IMR-90 (cell line): ENCODE measurements at regions not wholly inside any gene's neighbourhood (a gene's known extent, or its start where the extent isn't known, plus 50 kb on each side); places are given as distances from the start of the nearest gene placed in this dataset.

Experiments
- ATAC-seq: fragments of 200-7000 bp; cut with Tn5 transposase; 2 replicates; pipeline ENCODE4 v1.9.1; 2020; ENCODE audit warnings: low read depth, mild to moderate bottlenecking, moderate library complexity
- BruUV-seq: library from RNA; stranded (reverse); fragments of 400-500 nt; replicated peaks from 2 replicates; lab custom pipeline; 2021; lab: Mats Ljungman, UMichigan
- CTCF ChIA-PET: fragments of 300-600 bp; formaldehyde crosslinking; extraction: SDS; loops from one replicate; lab custom pipeline; 2021; ENCODE audit warnings: antibody characterized with exemption; lab: Yijun Ruan, JAX
- POLR2A ChIA-PET: fragments of 300-600 bp; sonication (Branson Sonifier 250); formaldehyde crosslinking; loops from one replicate; lab custom pipeline; 2022; ENCODE audit warnings: antibody characterized with exemption; ENCODE audit not compliant: unreplicated experiment; lab: Charles Lee
- DNase-seq: peaks from one replicate; pipeline ENCODE4 v3.0.0; 2013
- H2AFZ ChIP-seq: replicated peaks from 2 replicates; pipeline ENCODE3; 2013; ENCODE audit warnings: low read length, mild to moderate bottlenecking; ENCODE audit not compliant: poor library complexity
- H2AK5ac ChIP-seq: 2 replicates; pipeline ENCODE4 v1.6.1; 2013; ENCODE audit warnings: low read depth, low read length, inconsistent platforms
- H2AK9ac ChIP-seq: replicated peaks from 2 replicates; pipeline ENCODE3; 2013; ENCODE audit warnings: mild to moderate bottlenecking, low read depth, low read length, moderate library complexity; ENCODE audit not compliant: poor library complexity
- H2BK120ac ChIP-seq: 2 replicates; pipeline ENCODE4 v1.6.1; 2013; ENCODE audit warnings: low read depth, low read length, inconsistent platforms
- H2BK15ac ChIP-seq: 3 replicates; pipeline ENCODE4 v1.6.1; 2013; ENCODE audit warnings: low read depth, low read length, inconsistent platforms
- H2BK20ac ChIP-seq: 2 replicates; pipeline ENCODE4 v1.6.1; 2013; ENCODE audit warnings: low read depth, mild to moderate bottlenecking, inconsistent platforms, low read length, moderate library complexity
- H2BK5ac ChIP-seq: 2 replicates; pipeline ENCODE4 v1.6.1; 2013; ENCODE audit warnings: mild to moderate bottlenecking, low read depth, low read length, inconsistent platforms; ENCODE audit not compliant: poor library complexity, severe bottlenecking
- H3K14ac ChIP-seq: replicated peaks from 2 replicates; pipeline ENCODE4 v1.6.1; 2013; ENCODE audit warnings: low read depth, low read length, inconsistent platforms
- H3K18ac ChIP-seq: 2 replicates; pipeline ENCODE4 v1.6.1; 2013; ENCODE audit warnings: low read depth, low read length, control low read depth
- H3K23ac ChIP-seq: 2 replicates; pipeline ENCODE4 v1.6.1; 2013; ENCODE audit warnings: low read depth, low read length, inconsistent platforms
- H3K27ac ChIP-seq: 2 replicates; pipeline ENCODE4 v1.5.1; 2013; ENCODE audit warnings: mild to moderate bottlenecking, control low read depth, low read length; ENCODE audit not compliant: insufficient read depth
- H3K27me3 ChIP-seq: 2 replicates; pipeline ENCODE4 v1.6.1; 2013; ENCODE audit warnings: low read length; ENCODE audit not compliant: control insufficient read depth, insufficient read depth
- H3K36me3 ChIP-seq: 2 replicates; pipeline ENCODE4 v1.6.1; 2013; ENCODE audit warnings: low read length, mixed read lengths; ENCODE audit not compliant: control insufficient read depth, insufficient read depth
- H3K4ac ChIP-seq: 2 replicates; pipeline ENCODE4 v1.6.1; 2013; ENCODE audit warnings: low read depth, low read length, inconsistent platforms
- H3K4me1 ChIP-seq: 2 replicates; pipeline ENCODE4 v1.6.1; 2013; ENCODE audit warnings: low read length, mixed read lengths; ENCODE audit not compliant: control insufficient read depth, insufficient read depth
- H3K4me2 ChIP-seq: 2 replicates; pipeline ENCODE4 v1.6.1; 2013; ENCODE audit warnings: low read depth, mild to moderate bottlenecking, control low read depth, low read length, moderate library complexity
- H3K4me3 ChIP-seq: 2 replicates; pipeline ENCODE4 v1.5.1; 2013; ENCODE audit warnings: low read depth, mild to moderate bottlenecking, control low read depth, low read length, moderate library complexity; ENCODE audit not compliant: insufficient read depth
- H3K56ac ChIP-seq: 2 replicates; pipeline ENCODE4 v1.6.1; 2013; ENCODE audit warnings: low read length, inconsistent platforms; ENCODE audit not compliant: insufficient read depth; ENCODE audit errors: extremely low read depth
- H3K79me1 ChIP-seq, 2 experiments: 2 replicates each; pipeline ENCODE4 v1.6.1; 2013; ENCODE audit warnings: low read length in 2 of 2, inconsistent platforms in 1 of 2, low read depth in 1 of 2
- H3K9ac ChIP-seq: 2 replicates; pipeline ENCODE4 v1.6.1; 2013; ENCODE audit warnings: low read depth, low read length, control low read depth
- H3K9me1 ChIP-seq: 2 replicates; pipeline ENCODE4 v1.6.1; 2013; ENCODE audit warnings: low read length, inconsistent platforms; ENCODE audit not compliant: insufficient read depth
- H3K9me3 ChIP-seq: 2 replicates; pipeline ENCODE4 v1.6.1; 2013; ENCODE audit warnings: low read length; ENCODE audit not compliant: control insufficient read depth, insufficient read depth
- H4K20me1 ChIP-seq: 2 replicates; pipeline ENCODE4 v1.6.1; 2013; ENCODE audit warnings: low read length, inconsistent platforms; ENCODE audit not compliant: insufficient read depth
- H4K5ac ChIP-seq: 2 replicates; pipeline ENCODE4 v1.6.1; 2013; ENCODE audit warnings: mild to moderate bottlenecking, low read depth, low read length, control low read depth
- H4K8ac ChIP-seq, 2 experiments: 2 replicates each; pipeline ENCODE4 v1.6.1; 2013; ENCODE audit warnings: low read depth in 2 of 2, low read length in 2 of 2, control low read depth in 1 of 2, inconsistent platforms in 1 of 2
- H4K91ac ChIP-seq: 2 replicates; pipeline ENCODE4 v1.6.1; 2013; ENCODE audit warnings: low read depth, low read length, inconsistent platforms; ENCODE audit not compliant: insufficient read depth
- POLR2A ChIP-seq: IDR thresholded peaks from 2 replicates; pipeline ENCODE4 v1.6.1; 2012; ENCODE audit warnings: mild to moderate bottlenecking, low read depth, low read length
- WGBS, 2 experiments: methylation state at CpG; one replicate each; pipeline versions ENCODE4 v1.1.5 to v1.1.7; 2013; ENCODE audit warnings: missing lambda C conversion rate in 2 of 2; ENCODE audit not compliant: insufficient read length in 1 of 2; ENCODE audit errors: extremely low coverage in 2 of 2; 5-methylcytosine and 5-hydroxymethylcytosine counted together
- dilution Hi-C: fragments of 300-500 bp; cut with HindIII; formaldehyde crosslinking; loops from one replicate; pipeline ENCODE4 v1.14.3; 2018; ENCODE audit warnings: low sequenced_read_pairs; ENCODE audit not compliant: unreplicated experiment
- in situ Hi-C: fragments of 300-500 bp; cut with MboI; formaldehyde crosslinking; loops from 3 replicates; pipeline ENCODE4 v1.14.3; 2019; ENCODE audit warnings: low sequenced_read_pairs, inconsistent platforms, mixed read lengths
- intact Hi-C: fragments of 100-400 bp; cut with micrococcal nuclease; formaldehyde crosslinking; loops from 2 replicates; pipeline ENCODE4 v1.10.0; 2022
- TF ChIP-seq, protein P1 (sequence below): conservative IDR thresholded peaks from 2 replicates; pipeline ENCODE4 v1.5.1; 2012; ENCODE audit warnings: mild to moderate bottlenecking, low read depth, low read length, improper control_type of control experiment

DNA sequence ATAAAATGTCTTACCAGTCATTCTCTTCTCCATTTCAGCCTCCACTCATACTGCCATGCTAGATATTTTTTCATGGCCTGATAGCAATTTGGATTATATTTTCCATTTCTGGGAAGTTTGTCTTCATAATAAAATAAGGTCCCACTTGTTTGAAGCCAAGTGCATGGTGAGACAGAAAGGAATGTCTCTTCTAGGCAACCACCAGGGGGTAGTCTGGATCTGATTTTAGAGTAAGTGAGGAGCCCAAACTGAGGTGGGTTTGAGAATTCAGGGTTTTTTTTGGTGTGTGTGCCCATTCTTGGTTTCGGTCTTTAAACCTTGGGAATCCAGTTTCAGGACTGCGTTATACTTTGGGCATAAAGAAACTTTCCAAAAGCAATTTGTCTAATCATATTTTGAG is 315.5 kb downstream of the RPRM start:
- Histone ChIP-seq H3K9ac (no peak overlapping the region), H2AK9ac (no peak overlapping the region), H3K4ac (no peak overlapping the region), H3K18ac (no peak overlapping the region), H2BK120ac (no peak overlapping the region), H3K23ac (no peak overlapping the region), H2AFZ (no peak overlapping the region), H3K14ac (no peak overlapping the region), H4K91ac (no peak overlapping the region), H4K5ac (no peak overlapping the region), H3K27ac (no peak overlapping the region), H3K36me3 (no peaks in the 10 kb centered on the region), H4K20me1 (no peaks in the 10 kb centered on the region), H3K27me3 (no peaks in the 10 kb centered on the region), H2BK20ac (no peak overlapping the region), H3K4me2 (no peak overlapping the region), H2BK5ac (no peak overlapping the region), H3K56ac (no peak overlapping the region), H2BK15ac (no peak overlapping the region), H3K4me3 (no peak overlapping the region), H3K9me3 (no peaks in the 10 kb centered on the region), H3K9me1 (no peaks in the 10 kb centered on the region), H3K4me1 (no peaks in the 10 kb centered on the region), H4K8ac (no peak overlapping the region), H3K79me1 (no peaks in the 10 kb centered on the region), H2AK5ac (no peak overlapping the region)
- ChIA-PET POLR2A (no interaction called here), CTCF (no interaction called here)
- intact Hi-C loops (no loop called here), dilution Hi-C loops (no loop called here), in situ Hi-C loops (no loop called here)
- WGBS, 2 experiments = no CpG with 5 or more reads among the region's 2 CpGs
- ATAC-seq = no peak
- no TSS peak for BruUV-seq
- DNase-seq = no peak
- TF ChIP-seq, protein P1, sequence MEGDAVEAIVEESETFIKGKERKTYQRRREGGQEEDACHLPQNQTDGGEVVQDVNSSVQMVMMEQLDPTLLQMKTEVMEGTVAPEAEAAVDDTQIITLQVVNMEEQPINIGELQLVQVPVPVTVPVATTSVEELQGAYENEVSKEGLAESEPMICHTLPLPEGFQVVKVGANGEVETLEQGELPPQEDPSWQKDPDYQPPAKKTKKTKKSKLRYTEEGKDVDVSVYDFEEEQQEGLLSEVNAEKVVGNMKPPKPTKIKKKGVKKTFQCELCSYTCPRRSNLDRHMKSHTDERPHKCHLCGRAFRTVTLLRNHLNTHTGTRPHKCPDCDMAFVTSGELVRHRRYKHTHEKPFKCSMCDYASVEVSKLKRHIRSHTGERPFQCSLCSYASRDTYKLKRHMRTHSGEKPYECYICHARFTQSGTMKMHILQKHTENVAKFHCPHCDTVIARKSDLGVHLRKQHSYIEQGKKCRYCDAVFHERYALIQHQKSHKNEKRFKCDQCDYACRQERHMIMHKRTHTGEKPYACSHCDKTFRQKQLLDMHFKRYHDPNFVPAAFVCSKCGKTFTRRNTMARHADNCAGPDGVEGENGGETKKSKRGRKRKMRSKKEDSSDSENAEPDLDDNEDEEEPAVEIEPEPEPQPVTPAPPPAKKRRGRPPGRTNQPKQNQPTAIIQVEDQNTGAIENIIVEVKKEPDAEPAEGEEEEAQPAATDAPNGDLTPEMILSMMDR = 0 out of 2 replicates have a peak, but pooled peaks have one; percentile 14
- no peak for TF ChIP-seq POLR2A
